ENCODE measurements at regions not wholly inside any gene's neighbourhood (a gene's known extent, or its start where the extent isn't known, plus 50 kb on each side); places are given as distances from the start of the nearest gene placed in this dataset.
A peak's percentile ranks its signal among the peaks of the same experiment; 100 is the strongest.

DNA sequence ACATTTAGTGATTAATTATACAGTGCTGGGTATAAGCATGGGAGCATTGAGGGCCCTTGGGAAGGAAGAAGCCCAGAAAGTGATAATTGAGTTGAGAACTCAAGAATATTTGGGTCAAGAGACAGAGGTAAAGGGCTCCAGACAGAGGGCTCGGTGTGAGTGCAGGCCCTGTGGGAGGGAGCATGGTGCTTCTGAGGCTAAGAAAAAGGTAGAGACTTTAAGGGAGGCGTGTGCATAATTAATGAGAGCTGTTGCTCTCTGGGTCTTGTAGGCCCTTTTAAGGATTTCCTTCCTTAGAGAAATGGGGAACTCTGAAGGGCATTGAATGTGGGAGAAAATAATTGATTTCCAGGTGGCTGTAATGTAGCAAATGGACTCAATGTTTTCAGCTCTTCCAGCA is 735.0 kb upstream of the POU3F3 start:
- no peak overlapping the region for H3K4me3 ChIP-seq (ENCODE audit: low read depth, low read length)
- 96% methylated on average over 2 of the region's 2 CpGs for WGBS (ENCODE audit: insufficient coverage)
- DNase-seq (ENCODE audit: low read depth in 4 of 6, low spot score in 6 of 6), result no peak
- no peak overlapping the region for H3K27ac ChIP-seq (ENCODE audit: low read depth, low read length)
- no peaks in the 10 kb centered on the region for H3K27me3 ChIP-seq (ENCODE audit: control insufficient read depth, insufficient read depth, low read length)
- H3K36me3 ChIP-seq (ENCODE audit: control insufficient read depth, insufficient read depth, low read length), result no peaks in the 10 kb centered on the region
- no peaks in the 10 kb centered on the region for H3K9me3 ChIP-seq (ENCODE audit: control insufficient read depth, insufficient read depth, low read length)
- no peaks in the 10 kb centered on the region for H3K4me1 ChIP-seq (ENCODE audit: control insufficient read depth, insufficient read depth, low read length)

DNA sequence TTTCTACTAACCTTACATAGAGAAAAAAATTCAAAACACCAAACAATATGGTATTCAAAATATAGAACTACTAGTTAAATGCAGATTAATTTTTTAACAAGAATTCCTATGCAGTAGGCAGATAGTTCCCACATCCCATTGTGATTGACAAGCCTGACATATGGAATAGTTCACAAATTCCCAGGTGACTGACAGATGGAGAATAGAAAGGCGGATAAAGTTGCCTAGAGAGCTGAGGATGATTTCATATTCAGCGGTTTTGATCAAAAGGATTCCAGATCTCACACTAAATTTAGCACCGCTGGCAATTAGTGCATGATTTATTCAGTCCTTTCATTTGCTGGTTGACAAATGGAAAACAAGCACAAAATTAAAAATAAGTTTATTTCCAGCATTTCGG is 733.7 kb upstream of the POU3F3 start:
- WGBS (ENCODE audit: insufficient coverage), result 100% methylated on average over 1 of the region's 4 CpGs
- Histone ChIP-seq H3K27ac (ENCODE audit: low read depth, low read length) (no peak overlapping the region), H3K4me3 (ENCODE audit: low read depth, low read length) (no peak overlapping the region), H3K9me3 (ENCODE audit: control insufficient read depth, insufficient read depth, low read length) (no peaks in the 10 kb centered on the region), H3K27me3 (ENCODE audit: control insufficient read depth, insufficient read depth, low read length) (no peaks in the 10 kb centered on the region), H3K36me3 (ENCODE audit: control insufficient read depth, insufficient read depth, low read length) (no peaks in the 10 kb centered on the region), H3K4me1 (ENCODE audit: control insufficient read depth, insufficient read depth, low read length) (no peaks in the 10 kb centered on the region)
- peak in 2 of 6 donors; percentile 7 to 76 for DNase-seq (ENCODE audit: low read depth in 4 of 6, low spot score in 6 of 6)

DNA sequence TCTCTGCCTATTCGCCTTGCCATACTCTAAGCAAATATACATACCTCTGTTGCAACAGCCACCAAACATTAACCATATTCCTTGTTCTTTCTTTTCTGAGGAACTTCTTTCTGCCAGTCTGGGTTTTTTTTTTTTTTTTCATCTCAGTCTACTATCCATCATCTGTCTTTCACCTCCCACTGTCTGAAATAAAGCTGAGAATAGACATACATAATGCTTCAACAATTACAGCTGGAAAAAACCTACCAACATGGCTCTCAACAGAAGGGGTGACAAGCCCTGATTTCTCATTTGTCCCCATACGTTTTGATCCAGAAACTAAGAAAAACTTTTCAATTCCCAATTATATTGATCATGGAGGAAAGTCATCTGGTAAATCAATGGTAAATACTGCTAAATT is 728.8 kb upstream of the POU3F3 start:
- DNase-seq (ENCODE audit: low read depth in 4 of 6, low spot score in 6 of 6), result no peak
- H3K4me3 ChIP-seq (ENCODE audit: low read depth, low read length), result no peak overlapping the region
- no peaks in the 10 kb centered on the region for H3K4me1 ChIP-seq (ENCODE audit: control insufficient read depth, insufficient read depth, low read length)
- no peak overlapping the region for H3K27ac ChIP-seq (ENCODE audit: low read depth, low read length)
- 83% methylated on average over 1 of the region's 2 CpGs for WGBS (ENCODE audit: insufficient coverage)
- H3K36me3 ChIP-seq (ENCODE audit: control insufficient read depth, insufficient read depth, low read length), result no peaks in the 10 kb centered on the region
- no peaks in the 10 kb centered on the region for H3K27me3 ChIP-seq (ENCODE audit: control insufficient read depth, insufficient read depth, low read length)
- no peaks in the 10 kb centered on the region for H3K9me3 ChIP-seq (ENCODE audit: control insufficient read depth, insufficient read depth, low read length)

DNA sequence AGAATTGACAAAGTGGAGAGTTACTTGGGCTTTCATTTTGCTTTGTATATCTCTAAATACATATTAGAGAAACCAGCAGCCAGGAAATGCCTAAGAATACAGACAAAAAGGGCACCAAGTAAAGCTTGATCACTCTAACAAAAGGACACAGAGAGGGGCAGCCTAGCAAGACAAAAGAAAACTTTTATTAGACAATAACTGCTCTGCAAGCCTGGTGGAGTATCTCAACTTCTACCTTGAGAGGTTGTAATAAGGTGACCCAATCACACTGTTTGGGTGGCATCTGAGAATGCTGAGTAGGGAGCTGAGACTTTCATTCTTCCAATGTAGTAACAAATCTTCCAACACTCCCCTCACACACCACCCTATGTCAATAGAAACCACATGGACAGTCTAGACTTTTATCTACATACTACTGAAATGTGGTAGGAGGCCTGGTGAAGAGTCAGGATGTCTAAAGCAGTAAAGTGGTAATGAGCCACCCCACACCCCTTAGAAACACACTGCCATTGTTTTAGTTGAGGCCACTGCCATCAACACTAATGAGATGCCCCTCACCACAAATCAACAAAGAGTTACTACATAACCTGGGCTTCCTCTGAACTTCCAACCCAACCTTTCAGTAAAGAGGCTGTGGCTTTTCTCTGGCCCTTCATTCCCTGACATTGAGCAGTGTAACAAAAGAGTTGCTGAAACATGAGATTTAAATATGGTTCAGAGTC is 726.7 kb upstream of the POU3F3 start:
- Histone ChIP-seq H3K4me1 (ENCODE audit: control insufficient read depth, insufficient read depth, low read length) (no peaks in the 10 kb centered on the region), H3K27ac (ENCODE audit: low read depth, low read length) (no peak overlapping the region)
- DNase-seq (ENCODE audit: low read depth in 4 of 6, low spot score in 6 of 6), result no peak

DNA sequence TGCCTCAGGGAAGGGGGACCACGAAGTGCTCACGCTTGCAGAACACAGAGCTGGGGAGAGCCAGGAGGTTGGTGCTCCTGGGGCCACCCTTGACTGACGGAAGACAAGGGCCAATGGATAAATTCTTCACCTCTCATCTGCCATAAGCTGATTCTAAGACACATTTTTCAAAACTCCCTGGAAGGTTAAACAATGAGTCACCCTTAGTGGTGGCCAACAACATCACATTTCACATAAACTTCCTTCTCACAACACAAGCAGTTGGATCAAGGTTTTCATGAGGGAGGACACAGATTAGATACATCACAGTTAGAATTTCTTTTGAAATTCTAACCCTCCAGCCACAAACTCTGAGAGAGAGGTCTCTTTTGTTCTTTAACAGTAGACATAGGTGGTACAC is 713.6 kb upstream of the POU3F3 start:
- no peak overlapping the region for H3K27ac ChIP-seq (ENCODE audit: low read depth, low read length)
- no peaks in the 10 kb centered on the region for H3K4me1 ChIP-seq (ENCODE audit: control insufficient read depth, insufficient read depth, low read length)
- no peak overlapping the region for H3K4me3 ChIP-seq (ENCODE audit: low read depth, low read length)
- H3K27me3 ChIP-seq (ENCODE audit: control insufficient read depth, insufficient read depth, low read length), result no peaks in the 10 kb centered on the region
- no peaks in the 10 kb centered on the region for H3K36me3 ChIP-seq (ENCODE audit: control insufficient read depth, insufficient read depth, low read length)
- DNase-seq (ENCODE audit: low read depth in 4 of 6, low spot score in 6 of 6), result no peak
- WGBS (ENCODE audit: insufficient coverage), result 94% methylated on average over 3 of the region's 3 CpGs
- H3K9me3 ChIP-seq (ENCODE audit: control insufficient read depth, insufficient read depth, low read length), result no peaks in the 10 kb centered on the region

More for the DNA sequence above, 726.7 kb upstream of the POU3F3 start:
- Histone ChIP-seq H3K9me3 (ENCODE audit: control insufficient read depth, insufficient read depth, low read length) (no peaks in the 10 kb centered on the region), H3K36me3 (ENCODE audit: control insufficient read depth, insufficient read depth, low read length) (no peaks in the 10 kb centered on the region), H3K4me3 (ENCODE audit: low read depth, low read length) (no peak overlapping the region), H3K27me3 (ENCODE audit: control insufficient read depth, insufficient read depth, low read length) (no peaks in the 10 kb centered on the region)

DNA sequence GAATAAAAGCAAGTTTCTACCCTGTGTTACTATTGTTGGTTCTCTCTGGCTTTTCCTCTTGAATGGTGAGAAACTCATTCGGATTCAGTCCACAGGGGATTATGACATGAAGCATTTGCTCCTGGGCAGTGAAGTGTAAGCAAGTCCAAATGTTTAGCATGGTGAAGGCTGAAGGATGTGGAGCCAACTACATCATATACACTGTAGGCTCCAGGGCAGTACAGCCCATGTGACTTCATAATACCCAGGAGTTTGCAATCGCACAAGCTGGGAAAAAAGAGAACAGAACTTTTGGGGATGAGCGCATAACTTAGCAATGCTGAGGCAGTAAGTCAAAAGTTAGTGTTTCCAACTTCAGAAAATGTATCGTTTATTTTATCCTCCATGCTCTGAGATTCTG is 695.7 kb upstream of the POU3F3 start:
- H3K4me1 ChIP-seq (ENCODE audit: control insufficient read depth, insufficient read depth, low read length), result no peaks in the 10 kb centered on the region
- peak in 1 of 6 donors; percentile 24 for DNase-seq (ENCODE audit: low read depth in 4 of 6, low spot score in 6 of 6)
- WGBS (ENCODE audit: insufficient coverage), result no CpG with 5 or more reads among the region's 4 CpGs
- H3K36me3 ChIP-seq (ENCODE audit: control insufficient read depth, insufficient read depth, low read length), result no peaks in the 10 kb centered on the region
- H3K27me3 ChIP-seq (ENCODE audit: control insufficient read depth, insufficient read depth, low read length), result no peaks in the 10 kb centered on the region
- no peaks in the 10 kb centered on the region for H3K9me3 ChIP-seq (ENCODE audit: control insufficient read depth, insufficient read depth, low read length)
- H3K27ac ChIP-seq (ENCODE audit: low read depth, low read length), result no peak overlapping the region
- H3K4me3 ChIP-seq (ENCODE audit: low read depth, low read length), result no peak overlapping the region

DNA sequence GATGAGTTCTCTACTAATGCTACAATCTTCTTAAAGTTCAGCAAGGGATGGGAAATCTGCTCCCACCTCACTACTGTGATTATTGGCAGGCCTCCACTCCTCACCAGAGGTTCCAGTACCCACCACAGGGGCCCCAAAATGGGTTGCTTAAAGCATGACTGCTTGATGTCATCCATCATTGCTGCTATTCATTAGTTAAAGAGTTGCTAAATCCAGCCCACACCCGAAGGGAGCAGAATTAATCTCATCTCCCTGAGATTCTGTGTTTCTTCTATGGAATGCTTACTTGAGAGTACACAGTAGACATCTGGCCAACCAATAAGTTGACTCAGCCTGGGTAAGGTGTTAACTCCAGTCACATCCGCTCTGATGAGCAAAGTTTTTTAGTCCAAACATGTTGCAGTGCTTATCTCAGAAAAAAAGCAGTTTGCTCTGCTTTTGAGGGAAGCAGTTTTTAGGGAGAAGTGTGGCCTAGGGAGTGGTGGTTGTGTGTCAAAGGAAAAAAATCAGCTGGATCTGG is 690.2 kb upstream of the POU3F3 start:
- Histone ChIP-seq H3K9me3 (ENCODE audit: control insufficient read depth, insufficient read depth, low read length) (no peaks in the 10 kb centered on the region), H3K4me3 (ENCODE audit: low read depth, low read length) (no peak overlapping the region), H3K27me3 (ENCODE audit: control insufficient read depth, insufficient read depth, low read length) (no peaks in the 10 kb centered on the region), H3K4me1 (ENCODE audit: control insufficient read depth, insufficient read depth, low read length) (no peaks in the 10 kb centered on the region), H3K27ac (ENCODE audit: low read depth, low read length) (no peak overlapping the region), H3K36me3 (ENCODE audit: control insufficient read depth, insufficient read depth, low read length) (no peaks in the 10 kb centered on the region)
- WGBS (ENCODE audit: insufficient coverage), result 50% methylated on average over 1 of the region's 2 CpGs
- no peak for DNase-seq (ENCODE audit: low read depth in 4 of 6, low spot score in 6 of 6)

DNA sequence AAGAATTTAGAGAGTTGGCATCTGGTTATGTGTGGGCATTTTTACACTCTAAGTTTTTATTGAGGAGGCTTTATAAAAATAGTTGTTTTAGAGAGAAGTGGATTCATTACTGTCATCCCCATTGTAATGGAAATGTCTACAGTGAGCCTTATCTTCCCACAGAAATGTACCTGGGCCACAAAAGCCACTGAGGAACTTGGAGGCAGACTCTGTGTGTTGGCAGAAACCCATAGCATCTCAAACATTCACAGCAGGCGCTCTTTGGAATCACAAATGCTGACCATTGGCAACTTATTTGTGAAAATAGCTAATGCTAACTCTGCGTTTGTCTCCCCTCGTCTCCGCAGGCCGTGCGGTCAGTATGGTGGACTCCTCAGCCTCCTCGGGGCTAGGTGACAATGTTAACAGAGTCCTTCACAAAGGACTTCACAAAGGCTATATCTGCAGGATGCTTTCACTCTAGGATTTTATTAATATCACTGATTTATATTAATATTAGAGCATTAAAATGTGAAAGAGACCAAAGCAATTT is 689.1 kb upstream of the POU3F3 start:
- Histone ChIP-seq H3K36me3 (ENCODE audit: control insufficient read depth, insufficient read depth, low read length) (no peaks in the 10 kb centered on the region), H3K27ac (ENCODE audit: low read depth, low read length) (no peak overlapping the region), H3K27me3 (ENCODE audit: control insufficient read depth, insufficient read depth, low read length) (no peaks in the 10 kb centered on the region), H3K9me3 (ENCODE audit: control insufficient read depth, insufficient read depth, low read length) (no peaks in the 10 kb centered on the region), H3K4me1 (ENCODE audit: control insufficient read depth, insufficient read depth, low read length) (no peaks in the 10 kb centered on the region), H3K4me3 (ENCODE audit: low read depth, low read length) (no peak overlapping the region)
- WGBS (ENCODE audit: insufficient coverage), result 55% methylated on average over 5 of the region's 7 CpGs
- DNase-seq (ENCODE audit: low read depth in 4 of 6, low spot score in 6 of 6), result peak in 1 of 6 donors; percentile 4

DNA sequence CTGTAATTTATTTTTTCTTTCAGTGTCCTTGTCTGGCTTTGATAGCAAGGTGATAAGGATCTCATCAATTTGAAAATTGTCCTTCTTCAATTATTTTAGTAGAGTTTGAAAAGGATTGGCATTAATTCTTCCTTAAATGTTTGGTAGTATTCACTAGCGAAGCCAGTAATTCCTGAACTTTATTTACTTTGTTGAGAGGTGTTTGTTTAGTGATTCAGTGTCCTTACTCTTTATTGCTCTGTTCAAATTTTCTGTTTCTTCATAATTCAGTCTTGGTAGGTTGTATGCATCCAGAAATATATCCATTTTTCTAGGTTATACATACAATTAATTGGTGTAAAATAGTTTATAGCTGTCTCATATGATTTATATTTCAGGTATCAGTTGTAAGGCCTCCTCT is 676.7 kb upstream of the POU3F3 start:
- no CpG with 5 or more reads among the region's 1 CpG for WGBS (ENCODE audit: insufficient coverage)
- Histone ChIP-seq H3K27ac (ENCODE audit: low read depth, low read length) (no peak overlapping the region), H3K4me3 (ENCODE audit: low read depth, low read length) (no peak overlapping the region), H3K27me3 (ENCODE audit: control insufficient read depth, insufficient read depth, low read length) (no peaks in the 10 kb centered on the region), H3K36me3 (ENCODE audit: control insufficient read depth, insufficient read depth, low read length) (no peaks in the 10 kb centered on the region), H3K9me3 (ENCODE audit: control insufficient read depth, insufficient read depth, low read length) (peaks cover 4% of the 10 kb centered on the region), H3K4me1 (ENCODE audit: control insufficient read depth, insufficient read depth, low read length) (no peaks in the 10 kb centered on the region)
- DNase-seq (ENCODE audit: low read depth in 4 of 6, low spot score in 6 of 6), result no peak

DNA sequence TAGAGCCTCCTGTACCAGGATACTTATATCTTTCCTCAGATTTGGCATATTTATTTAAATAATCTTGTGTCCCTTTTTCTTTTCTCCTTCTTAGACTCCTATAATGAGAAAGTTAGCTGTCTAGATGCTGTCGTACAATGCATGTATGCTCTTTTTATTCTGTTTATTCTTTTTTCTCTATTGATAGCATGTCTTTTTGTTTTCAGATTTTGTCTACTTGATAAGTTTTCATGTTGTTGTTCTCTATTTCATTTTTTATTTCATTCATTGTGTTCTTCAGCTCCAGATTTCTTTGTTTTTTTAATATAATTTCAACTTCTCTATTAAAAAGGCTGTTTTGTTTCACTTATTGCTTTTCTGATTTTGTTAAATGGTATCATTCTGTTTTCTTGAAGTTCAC is 674.3 kb upstream of the POU3F3 start:
- Histone ChIP-seq H3K4me3 (ENCODE audit: low read depth, low read length) (no peak overlapping the region), H3K27me3 (ENCODE audit: control insufficient read depth, insufficient read depth, low read length) (no peaks in the 10 kb centered on the region), H3K27ac (ENCODE audit: low read depth, low read length) (no peak overlapping the region), H3K9me3 (ENCODE audit: control insufficient read depth, insufficient read depth, low read length) (peaks cover 6% of the 10 kb centered on the region), H3K4me1 (ENCODE audit: control insufficient read depth, insufficient read depth, low read length) (no peaks in the 10 kb centered on the region), H3K36me3 (ENCODE audit: control insufficient read depth, insufficient read depth, low read length) (no peaks in the 10 kb centered on the region)
- DNase-seq (ENCODE audit: low read depth in 4 of 6, low spot score in 6 of 6), result no peak
- no CpG with 5 or more reads among the region's 1 CpG for WGBS (ENCODE audit: insufficient coverage)

All from spinal cord (tissue), 9 donors.